IPS-18a (cell line): ENCODE measurements at regions not wholly inside any gene's neighbourhood (a gene's known extent, or its start where the extent isn't known, plus 50 kb on each side); places are given as distances from the start of the nearest gene placed in this dataset.

ENCODE experiments used
- H3K27ac ChIP-seq: one replicate; pipeline ENCODE4 v1.5.1; 2013; ENCODE audit warnings: low read length
- H3K27me3 ChIP-seq: one replicate; pipeline ENCODE4 v1.6.1; 2013; ENCODE audit warnings: mild to moderate bottlenecking, low read length; ENCODE audit not compliant: control insufficient read depth, insufficient read depth
- H3K36me3 ChIP-seq: one replicate; pipeline ENCODE4 v1.6.1; 2013; ENCODE audit warnings: low read depth, low read length; ENCODE audit not compliant: control insufficient read depth
- H3K4me1 ChIP-seq: one replicate; pipeline ENCODE4 v1.6.1; 2013; ENCODE audit warnings: low read depth, low read length; ENCODE audit not compliant: control insufficient read depth
- H3K4me3 ChIP-seq: one replicate; pipeline ENCODE4 v1.5.1; 2013; ENCODE audit warnings: low read length
- H3K9ac ChIP-seq: one replicate; pipeline ENCODE4 v1.6.1; 2013; ENCODE audit warnings: mild to moderate bottlenecking, low read length, moderate library complexity
- H3K9me3 ChIP-seq: one replicate; pipeline ENCODE4 v1.6.1; 2013; ENCODE audit warnings: low read depth, low read length; ENCODE audit not compliant: control insufficient read depth

- Histone ChIP-seq H3K36me3 (no peaks in the 10 kb centered on the region), H3K27me3 (no peaks in the 10 kb centered on the region), H3K9me3 (no peaks in the 10 kb centered on the region), H3K4me1 (peaks cover 36% of the 10 kb centered on the region), H3K9ac (no peak overlapping the region), H3K4me3 (no peak overlapping the region), H3K27ac (no peak overlapping the region)
Measured at GRCh38 chrX:13888284-13888683, 71.4 kb upstream of the GPM6B start.

- Histone ChIP-seq H3K4me1 (peaks cover 15% of the 10 kb centered on the region), H3K4me3 (no peak overlapping the region), H3K9me3 (no peaks in the 10 kb centered on the region), H3K9ac (no peak overlapping the region), H3K36me3 (no peaks in the 10 kb centered on the region), H3K27me3 (no peaks in the 10 kb centered on the region), H3K27ac (no peak overlapping the region)
Measured at GRCh38 chrX:13885591-13885990, 68.7 kb upstream of the GPM6B start.

- H3K9ac ChIP-seq, result no peak overlapping the region
- no peaks in the 10 kb centered on the region for H3K36me3 ChIP-seq
- H3K4me1 ChIP-seq, result peaks cover 36% of the 10 kb centered on the region
- H3K4me3 ChIP-seq, result no peak overlapping the region
- no peaks in the 10 kb centered on the region for H3K27me3 ChIP-seq
- H3K27ac ChIP-seq, result no peak overlapping the region
- H3K9me3 ChIP-seq, result no peaks in the 10 kb centered on the region
Measured at GRCh38 chrX:13876652-13877051, 59.8 kb upstream of the GPM6B start.

- Histone ChIP-seq H3K4me3 (no peak overlapping the region), H3K9ac (no peak overlapping the region), H3K27ac (no peak overlapping the region), H3K36me3 (no peaks in the 10 kb centered on the region), H3K4me1 (peaks cover 39% of the 10 kb centered on the region), H3K27me3 (no peaks in the 10 kb centered on the region), H3K9me3 (no peaks in the 10 kb centered on the region)
Measured at GRCh38 chrX:13875572-13875971, 58.7 kb upstream of the GPM6B start.

- H3K27me3 ChIP-seq, result no peaks in the 10 kb centered on the region
- H3K9me3 ChIP-seq, result no peaks in the 10 kb centered on the region
- H3K4me1 ChIP-seq, result peaks cover 19% of the 10 kb centered on the region
- H3K4me3 ChIP-seq, result no peak overlapping the region
- H3K36me3 ChIP-seq, result no peaks in the 10 kb centered on the region
- H3K27ac ChIP-seq, result no peak overlapping the region
- no peak overlapping the region for H3K9ac ChIP-seq
Measured at GRCh38 chrX:13868591-13868990, 51.7 kb upstream of the GPM6B start.
